ENCODE measurements at regions not wholly inside any gene's neighbourhood (a gene's known extent, or its start where the extent isn't known, plus 50 kb on each side); places are given as distances from the start of the nearest gene placed in this dataset.

DNA sequence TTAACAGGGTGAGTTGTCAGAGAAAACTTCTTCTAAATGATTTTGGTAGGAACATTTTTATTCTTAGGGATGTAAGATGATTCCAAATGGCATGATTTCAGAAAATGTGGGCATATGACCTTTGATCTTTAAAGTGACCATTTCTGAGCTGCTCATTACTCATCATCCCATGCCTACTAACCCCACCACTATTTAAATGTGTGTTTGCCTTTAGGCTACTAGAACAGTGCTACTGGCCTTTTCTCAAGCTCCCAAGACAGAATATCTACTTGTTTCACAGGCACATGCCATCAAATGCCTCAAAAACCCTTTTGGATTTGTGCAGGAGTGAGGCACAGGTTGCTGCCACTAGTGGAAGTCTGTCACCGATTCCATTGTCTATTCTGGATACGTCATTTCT, 428.2 kb downstream of the ADAM29 start:
- no peak overlapping the region for H3K4me3 ChIP-seq (ENCODE audit: low read depth, low read length)
- TF ChIP-seq CTCF (conservative IDR thresholded peaks at IDR 0.05; ENCODE audit: low read depth, low read length) = no peak
- DNase-seq (ENCODE audit: low read depth) = no peak

- DNase-seq (ENCODE audit: low read depth) = no peak
- H3K4me3 ChIP-seq (ENCODE audit: low read depth, low read length) = no peak overlapping the region
- no peak for TF ChIP-seq CTCF (conservative IDR thresholded peaks at IDR 0.05; ENCODE audit: low read depth, low read length)
These were observed 432.1 kb downstream of the ADAM29 start for GRCh38 chr4:175350246-175350645.

GRCh38 chr4:175351473-175351872, 433.3 kb downstream of the ADAM29 start:
- TF ChIP-seq CTCF (conservative IDR thresholded peaks at IDR 0.05; ENCODE audit: low read depth, low read length) = no peak
- H3K4me3 ChIP-seq (ENCODE audit: low read depth, low read length) = no peak overlapping the region
- DNase-seq (ENCODE audit: low read depth) = no peak

DNA sequence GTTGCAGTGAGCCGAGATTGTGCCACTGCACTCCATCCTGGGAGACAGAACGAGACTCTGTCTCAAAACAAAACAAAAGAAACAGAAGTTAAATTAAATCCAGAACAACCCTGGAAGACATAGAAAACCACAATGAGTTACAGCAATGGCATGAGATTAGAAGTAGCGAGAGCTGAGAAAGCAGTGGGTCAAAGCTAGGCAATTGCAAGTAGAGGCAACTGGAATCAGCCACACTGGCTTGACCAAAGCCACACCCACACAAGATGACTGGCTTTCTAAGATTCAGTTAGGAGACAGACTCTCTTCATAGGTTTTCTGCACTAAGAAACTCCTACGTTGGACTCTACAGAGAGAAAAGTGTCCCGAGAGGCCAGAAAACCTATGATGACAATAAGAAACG, 443.0 kb downstream of the GPM6A start:
- H3K4me3 ChIP-seq (ENCODE audit: low read depth, low read length) = no peak overlapping the region
- TF ChIP-seq CTCF (conservative IDR thresholded peaks at IDR 0.05; ENCODE audit: low read depth, low read length) = no peak
- DNase-seq (ENCODE audit: low read depth) = peak; percentile 57

- TF ChIP-seq CTCF (conservative IDR thresholded peaks at IDR 0.05; ENCODE audit: low read depth, low read length) = no peak
- DNase-seq (ENCODE audit: low read depth) = no peak
- no peak overlapping the region for H3K4me3 ChIP-seq (ENCODE audit: low read depth, low read length)
These were observed 441.0 kb downstream of the GPM6A start for GRCh38 chr4:175371091-175371490.

DNA sequence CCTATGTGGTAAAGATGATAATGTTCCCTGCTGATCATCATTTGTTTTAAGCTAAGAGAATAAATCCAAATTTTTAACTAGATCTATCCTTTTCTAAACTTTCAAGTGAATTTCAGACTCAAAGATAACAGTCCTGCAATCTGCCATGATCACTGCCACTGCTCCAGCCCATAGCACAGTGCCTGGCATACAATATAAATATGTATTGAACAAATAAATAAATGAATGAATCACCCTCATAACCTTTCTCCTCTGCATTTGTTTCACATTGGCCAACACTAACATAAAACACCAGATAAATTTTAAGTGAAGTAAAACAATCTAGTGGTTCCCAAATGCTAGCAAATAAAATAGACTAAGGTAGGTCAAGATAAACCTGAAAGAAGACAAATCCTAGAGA, 439.0 kb downstream of the GPM6A start:
- no peak overlapping the region for H3K4me3 ChIP-seq (ENCODE audit: low read depth, low read length)
- TF ChIP-seq CTCF (conservative IDR thresholded peaks at IDR 0.05; ENCODE audit: low read depth, low read length) = no peak
- DNase-seq (ENCODE audit: low read depth) = peak; percentile 28

GRCh38 chr4:175374459-175374858, 437.6 kb downstream of the GPM6A start:
- no peak for TF ChIP-seq CTCF (conservative IDR thresholded peaks at IDR 0.05; ENCODE audit: low read depth, low read length)
- DNase-seq (ENCODE audit: low read depth) = no peak
- H3K4me3 ChIP-seq (ENCODE audit: low read depth, low read length) = no peak overlapping the region
